ENCODE measurements at regions not wholly inside any gene's neighbourhood (a gene's known extent, or its start where the extent isn't known, plus 50 kb on each side); places are given as distances from the start of the nearest gene placed in this dataset.

DNA sequence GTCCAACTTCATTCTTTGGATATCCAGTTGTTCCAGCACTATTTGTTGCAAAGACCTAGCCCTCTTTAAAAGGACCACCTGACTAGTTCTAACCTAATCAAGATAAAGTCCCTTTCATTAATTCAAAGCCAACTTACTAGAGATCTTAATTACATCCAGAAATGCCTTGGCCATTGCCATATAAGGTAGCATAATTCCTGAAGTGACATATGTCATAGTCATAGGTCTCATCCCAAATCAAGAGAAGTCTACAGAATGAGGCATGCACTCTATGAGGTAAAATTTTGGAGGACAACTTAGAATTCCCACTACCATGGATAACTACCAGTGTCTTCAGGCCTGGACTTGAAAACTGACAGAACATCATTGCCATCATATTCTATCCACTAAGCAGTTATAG, 420.4 kb upstream of the ID4 start:
- Mint-ChIP-seq H3K4me1 (ENCODE audit: low read depth) (no peaks in the 10 kb centered on the region), H3K4me3 (no peak overlapping the region), H3K27ac (no peak overlapping the region), H3K9me3 (peaks cover 7% of the 10 kb centered on the region), H3K36me3 (ENCODE audit: low read depth) (no peaks in the 10 kb centered on the region), H3K27me3 (no peaks in the 10 kb centered on the region)
- no peak for DNase-seq

DNA sequence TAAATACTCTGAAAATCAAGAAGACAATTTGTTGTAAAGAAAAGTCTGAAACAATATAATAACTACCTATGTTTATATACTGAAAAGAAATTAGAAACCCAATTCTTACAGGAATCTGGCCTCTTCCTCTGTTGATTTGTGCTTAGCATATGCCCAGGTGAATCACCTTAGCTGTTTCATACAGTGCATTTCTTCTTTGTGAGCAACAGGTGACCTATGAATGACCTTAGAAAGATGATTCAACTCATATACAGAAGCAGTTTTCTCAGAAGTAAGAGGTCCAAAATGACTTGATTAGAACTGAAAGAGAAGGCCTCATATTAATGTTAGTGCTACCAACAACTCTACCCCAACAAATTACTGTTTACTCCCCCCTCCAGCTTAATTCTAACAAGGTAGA, 419.5 kb upstream of the ID4 start:
- no peaks in the 10 kb centered on the region for H3K4me1 Mint-ChIP-seq (ENCODE audit: low read depth)
- no peaks in the 10 kb centered on the region for H3K36me3 Mint-ChIP-seq (ENCODE audit: low read depth)
- H3K4me3 Mint-ChIP-seq = no peak overlapping the region
- no peak overlapping the region for H3K27ac Mint-ChIP-seq
- no peak for DNase-seq
- H3K9me3 Mint-ChIP-seq = peaks cover 3% of the 10 kb centered on the region
- H3K27me3 Mint-ChIP-seq = no peaks in the 10 kb centered on the region

DNA sequence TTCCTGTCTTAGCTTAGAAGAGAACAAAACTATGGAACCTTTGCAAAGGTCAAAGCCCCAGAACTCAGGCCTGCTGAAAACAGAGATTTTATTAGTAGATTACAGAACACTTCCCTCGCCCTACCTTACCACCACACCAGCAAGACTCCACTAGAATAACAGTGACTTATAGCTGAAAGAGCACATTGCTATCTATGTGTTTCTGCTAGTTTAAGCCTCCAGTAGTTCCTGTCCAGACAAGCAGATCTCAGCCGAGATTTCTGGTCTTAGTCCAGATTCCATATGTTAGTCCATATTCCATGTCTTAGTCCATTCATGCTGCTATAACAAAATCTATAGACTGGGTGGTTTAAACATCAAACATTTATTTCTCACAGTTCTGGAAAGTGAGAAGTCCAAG, 412.3 kb upstream of the ID4 start:
- no peak overlapping the region for H3K27ac Mint-ChIP-seq
- H3K4me3 Mint-ChIP-seq = no peak overlapping the region
- no peaks in the 10 kb centered on the region for H3K4me1 Mint-ChIP-seq (ENCODE audit: low read depth)
- DNase-seq = no peak
- H3K9me3 Mint-ChIP-seq = peaks cover 3% of the 10 kb centered on the region
- H3K27me3 Mint-ChIP-seq = no peaks in the 10 kb centered on the region
- H3K36me3 Mint-ChIP-seq (ENCODE audit: low read depth) = no peaks in the 10 kb centered on the region

DNA sequence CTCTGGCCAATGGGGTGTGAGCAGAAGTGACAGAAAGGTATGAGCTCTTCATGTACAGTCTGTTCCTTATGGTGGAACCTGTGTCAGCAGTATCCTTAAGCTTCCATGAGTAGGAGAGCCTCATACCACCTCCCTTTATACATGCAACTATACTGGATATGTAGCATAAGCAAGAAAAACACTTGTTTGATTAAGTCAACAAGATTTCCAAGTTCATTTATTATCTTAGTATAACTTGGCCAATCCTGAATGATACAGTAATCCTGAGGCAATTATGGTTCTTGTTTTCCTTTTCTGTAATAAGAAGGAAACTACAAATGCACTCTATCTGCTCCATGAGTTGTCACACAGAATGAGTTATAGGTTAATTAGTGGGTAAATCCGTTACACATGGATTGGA, 409.6 kb upstream of the ID4 start:
- Mint-ChIP-seq H3K4me3 (no peak overlapping the region), H3K36me3 (ENCODE audit: low read depth) (no peaks in the 10 kb centered on the region), H3K27ac (no peak overlapping the region), H3K4me1 (ENCODE audit: low read depth) (no peaks in the 10 kb centered on the region), H3K27me3 (no peaks in the 10 kb centered on the region), H3K9me3 (peaks cover 3% of the 10 kb centered on the region)
- no peak for DNase-seq

DNA sequence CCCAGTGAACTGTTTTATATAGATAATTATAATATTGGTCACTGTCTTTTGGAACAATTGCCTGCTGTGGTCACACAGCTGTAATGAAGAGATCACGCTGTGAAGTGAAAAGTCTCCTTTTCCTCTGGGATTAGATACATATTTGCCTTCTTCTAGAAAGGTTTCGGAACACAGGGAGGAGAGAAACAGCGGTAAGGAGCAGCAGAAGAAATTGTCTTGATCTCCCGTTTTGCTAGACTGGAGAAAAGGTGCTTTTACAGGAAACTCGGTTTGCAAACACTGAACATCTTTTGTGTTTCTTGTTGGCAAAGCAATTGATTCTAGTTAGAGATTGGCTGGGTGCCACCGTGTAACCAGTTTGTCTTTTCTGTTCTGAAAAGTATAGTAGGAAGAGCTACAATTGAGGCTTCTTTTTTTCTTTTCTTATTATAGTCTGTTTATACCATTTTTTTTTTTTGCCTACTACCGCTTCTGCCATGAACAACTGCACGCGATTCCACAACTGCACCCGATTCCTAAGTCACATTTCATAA, 404.1 kb upstream of the ID4 start:
- no peak for DNase-seq
- no peak overlapping the region for H3K27ac Mint-ChIP-seq
- no peaks in the 10 kb centered on the region for H3K36me3 Mint-ChIP-seq (ENCODE audit: low read depth)
- no peaks in the 10 kb centered on the region for H3K27me3 Mint-ChIP-seq
- no peak overlapping the region for H3K4me3 Mint-ChIP-seq
- H3K4me1 Mint-ChIP-seq (ENCODE audit: low read depth) = no peaks in the 10 kb centered on the region
- H3K9me3 Mint-ChIP-seq = peaks cover 6% of the 10 kb centered on the region

DNA sequence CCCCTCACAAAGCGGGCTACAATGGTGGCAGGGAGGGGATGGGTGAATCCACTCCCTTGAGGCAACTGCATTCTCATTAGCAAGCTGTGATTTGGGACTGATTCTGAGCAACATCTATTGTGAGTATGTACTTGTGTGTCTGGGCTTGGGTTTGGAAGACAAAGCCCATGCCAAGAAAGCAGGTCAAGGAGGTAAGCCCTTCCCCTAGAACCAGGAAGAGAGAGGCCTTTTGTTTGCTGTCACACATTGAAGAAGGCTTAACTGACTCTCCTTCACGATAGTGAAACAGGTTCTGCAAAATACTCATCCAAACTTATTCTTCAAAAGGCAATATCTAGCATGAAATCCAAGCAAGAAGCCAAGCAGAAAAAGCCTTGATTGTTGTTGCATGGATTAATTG, 403.1 kb upstream of the ID4 start:
- peaks cover 6% of the 10 kb centered on the region for H3K9me3 Mint-ChIP-seq
- H3K4me1 Mint-ChIP-seq (ENCODE audit: low read depth) = no peaks in the 10 kb centered on the region
- no peaks in the 10 kb centered on the region for H3K36me3 Mint-ChIP-seq (ENCODE audit: low read depth)
- H3K4me3 Mint-ChIP-seq = no peak overlapping the region
- no peak for DNase-seq
- H3K27me3 Mint-ChIP-seq = no peaks in the 10 kb centered on the region
- no peak overlapping the region for H3K27ac Mint-ChIP-seq

DNA sequence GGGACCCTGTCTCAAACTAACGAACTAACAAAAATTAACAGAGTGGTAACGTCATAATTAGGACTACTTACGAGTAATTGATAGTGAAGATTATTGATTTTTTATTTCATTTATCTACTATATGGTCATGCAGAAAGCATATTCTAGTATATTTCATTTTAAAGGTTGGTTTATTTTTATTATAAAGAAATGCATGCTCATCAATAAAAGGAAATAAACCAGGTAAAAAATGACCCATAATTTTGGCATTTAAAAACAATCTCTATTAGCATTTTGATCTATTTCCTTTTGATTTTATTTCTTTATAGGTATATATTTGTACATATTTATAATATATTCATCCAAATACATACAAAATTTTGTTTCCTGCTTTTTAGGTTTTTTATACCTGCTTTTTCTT, 401.4 kb upstream of the ID4 start:
- no peak overlapping the region for H3K4me3 Mint-ChIP-seq

DNA sequence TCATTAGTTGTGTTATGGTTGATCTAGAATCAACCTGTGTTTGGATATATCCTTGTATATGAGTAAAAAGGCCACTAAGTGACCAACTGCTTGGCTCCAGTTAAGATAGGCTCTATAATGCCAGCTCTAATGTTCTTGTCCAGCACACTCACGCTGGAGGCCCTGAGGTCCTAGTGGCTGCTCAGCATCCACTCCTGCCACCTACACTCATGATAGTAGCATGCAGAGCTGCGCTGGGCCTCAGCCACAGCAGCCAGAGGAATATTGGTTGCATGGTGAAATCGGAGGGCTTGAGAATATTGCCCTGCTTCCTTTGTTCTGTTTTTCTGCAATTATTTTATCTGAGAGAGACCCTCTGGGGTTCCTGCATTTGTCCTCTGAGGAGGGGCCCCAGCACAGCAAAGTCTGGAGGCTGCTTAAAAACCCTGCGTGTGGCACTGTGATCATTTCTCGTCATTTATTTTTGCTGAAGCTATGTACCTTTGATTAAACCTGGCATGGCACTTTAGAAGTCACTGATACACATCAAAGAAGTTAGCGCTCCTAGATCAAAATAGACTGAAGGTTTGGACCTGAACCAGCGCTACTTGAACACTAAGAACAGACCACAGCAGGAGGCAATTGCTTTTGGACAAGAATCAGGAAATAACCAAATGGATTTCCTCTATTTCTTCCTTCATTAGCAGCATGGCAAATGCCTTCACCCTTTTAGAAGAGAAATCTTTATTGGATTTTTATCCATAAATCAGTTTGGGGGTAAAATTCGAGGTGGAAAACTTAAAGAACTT, 398.4 kb upstream of the ID4 start:
- Mint-ChIP-seq H3K9me3 (peaks cover 6% of the 10 kb centered on the region), H3K4me3 (no peak overlapping the region), H3K4me1 (ENCODE audit: low read depth) (no peaks in the 10 kb centered on the region)

More for the DNA sequence above, 401.4 kb upstream of the ID4 start:
- Mint-ChIP-seq H3K27ac (no peak overlapping the region), H3K27me3 (no peaks in the 10 kb centered on the region), H3K9me3 (peaks cover 6% of the 10 kb centered on the region), H3K36me3 (ENCODE audit: low read depth) (no peaks in the 10 kb centered on the region), H3K4me1 (ENCODE audit: low read depth) (no peaks in the 10 kb centered on the region)
- DNase-seq = no peak

DNA sequence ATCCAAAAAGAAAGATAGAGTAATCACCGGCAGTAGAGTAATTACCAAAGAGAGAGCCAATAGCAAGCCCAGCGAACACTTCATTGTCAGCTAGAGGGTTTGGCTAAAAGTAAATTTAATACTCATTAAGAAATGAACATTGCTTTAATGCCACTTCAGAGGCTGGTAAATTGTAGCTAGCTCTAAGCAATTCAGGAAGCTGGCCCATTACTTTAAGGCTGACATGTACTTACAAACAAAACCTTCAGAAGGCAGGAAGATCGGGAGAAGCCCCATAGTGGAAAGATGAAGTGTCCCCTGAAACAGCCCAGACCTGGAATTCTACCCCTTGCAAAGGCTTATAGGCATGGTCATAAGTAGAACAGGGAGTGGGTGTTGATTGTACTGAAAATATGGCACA, 396.6 kb upstream of the ID4 start:
- no peak for DNase-seq
- no peak overlapping the region for H3K27ac Mint-ChIP-seq
- no peaks in the 10 kb centered on the region for H3K4me1 Mint-ChIP-seq (ENCODE audit: low read depth)
- no peaks in the 10 kb centered on the region for H3K27me3 Mint-ChIP-seq
- H3K9me3 Mint-ChIP-seq = peaks cover 11% of the 10 kb centered on the region
- H3K36me3 Mint-ChIP-seq (ENCODE audit: low read depth) = no peaks in the 10 kb centered on the region
- H3K4me3 Mint-ChIP-seq = no peak overlapping the region

More for the DNA sequence above, 398.4 kb upstream of the ID4 start:
- Mint-ChIP-seq H3K27me3 (no peaks in the 10 kb centered on the region), H3K36me3 (ENCODE audit: low read depth) (no peaks in the 10 kb centered on the region), H3K27ac (no peak overlapping the region)
- no peak for DNase-seq

DNA sequence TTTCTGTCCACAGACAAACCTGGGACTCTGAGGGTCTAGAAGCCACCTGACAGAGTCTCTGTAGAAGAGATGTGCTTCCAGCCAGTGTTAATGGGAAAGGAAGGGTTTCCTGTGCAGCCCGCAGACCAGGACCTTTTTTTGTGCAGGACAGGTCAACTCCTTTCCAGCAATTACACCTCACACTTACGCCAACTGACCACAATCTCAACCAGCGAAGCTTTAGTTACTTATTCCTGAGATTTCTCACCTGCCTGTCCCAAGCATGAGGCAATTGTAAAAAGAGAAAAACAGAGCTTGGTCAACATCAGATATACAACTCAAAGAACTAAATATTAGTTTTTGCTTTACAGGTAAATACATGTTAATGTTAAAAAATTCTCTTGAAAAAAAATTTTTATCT, 393.8 kb upstream of the ID4 start:
- DNase-seq = no peak
- peaks cover 16% of the 10 kb centered on the region for H3K9me3 Mint-ChIP-seq
- H3K27ac Mint-ChIP-seq = no peak overlapping the region
- H3K4me3 Mint-ChIP-seq = no peak overlapping the region
- H3K4me1 Mint-ChIP-seq (ENCODE audit: low read depth) = no peaks in the 10 kb centered on the region
- no peaks in the 10 kb centered on the region for H3K36me3 Mint-ChIP-seq (ENCODE audit: low read depth)
- no peaks in the 10 kb centered on the region for H3K27me3 Mint-ChIP-seq

DNA sequence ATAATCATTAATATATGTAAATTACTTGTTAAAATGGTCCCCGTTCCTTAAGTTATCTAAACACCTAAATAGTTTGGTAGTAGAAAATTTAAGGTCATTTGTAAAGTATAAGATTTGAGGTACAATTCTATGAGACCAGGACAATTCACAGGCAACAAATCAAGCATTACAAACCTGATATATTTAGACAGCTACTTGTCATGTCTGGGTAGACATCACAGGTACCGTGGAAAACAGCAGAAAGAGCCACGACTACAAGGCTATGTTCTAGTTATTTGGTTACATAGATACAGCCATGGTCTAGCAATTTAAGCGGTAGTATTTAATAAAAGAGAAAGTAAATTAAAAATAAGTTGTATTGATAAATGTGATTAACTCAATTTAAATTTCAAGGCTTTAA, 393.1 kb upstream of the ID4 start:
- Mint-ChIP-seq H3K36me3 (ENCODE audit: low read depth) (no peaks in the 10 kb centered on the region), H3K27me3 (no peaks in the 10 kb centered on the region), H3K27ac (no peak overlapping the region), H3K9me3 (peaks cover 16% of the 10 kb centered on the region), H3K4me1 (ENCODE audit: low read depth) (no peaks in the 10 kb centered on the region), H3K4me3 (no peak overlapping the region)
- DNase-seq = no peak

DNA sequence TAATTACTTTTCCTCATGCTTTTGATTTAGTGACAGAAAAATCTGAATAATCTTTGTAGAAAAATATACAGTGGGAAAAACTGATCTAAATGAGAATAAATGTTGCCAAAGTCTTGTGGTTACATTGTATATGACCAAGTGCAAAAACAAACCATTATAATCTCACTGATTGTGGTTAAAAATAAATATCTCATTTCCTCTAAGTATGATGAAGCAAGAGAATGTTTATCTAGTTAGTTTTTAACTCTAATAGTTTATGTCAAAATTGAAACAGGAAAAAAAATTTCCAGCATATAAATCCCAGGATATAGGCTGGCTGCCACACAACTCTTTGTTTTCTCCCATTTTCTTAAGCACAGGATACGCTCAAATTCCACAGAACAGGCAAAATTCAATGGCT, 392.7 kb upstream of the ID4 start:
- H3K4me3 Mint-ChIP-seq = no peak overlapping the region
- no peak overlapping the region for H3K27ac Mint-ChIP-seq
- no peaks in the 10 kb centered on the region for H3K4me1 Mint-ChIP-seq (ENCODE audit: low read depth)
- no peak for DNase-seq
- H3K27me3 Mint-ChIP-seq = no peaks in the 10 kb centered on the region
- H3K9me3 Mint-ChIP-seq = peaks cover 16% of the 10 kb centered on the region
- H3K36me3 Mint-ChIP-seq (ENCODE audit: low read depth) = no peaks in the 10 kb centered on the region

DNA sequence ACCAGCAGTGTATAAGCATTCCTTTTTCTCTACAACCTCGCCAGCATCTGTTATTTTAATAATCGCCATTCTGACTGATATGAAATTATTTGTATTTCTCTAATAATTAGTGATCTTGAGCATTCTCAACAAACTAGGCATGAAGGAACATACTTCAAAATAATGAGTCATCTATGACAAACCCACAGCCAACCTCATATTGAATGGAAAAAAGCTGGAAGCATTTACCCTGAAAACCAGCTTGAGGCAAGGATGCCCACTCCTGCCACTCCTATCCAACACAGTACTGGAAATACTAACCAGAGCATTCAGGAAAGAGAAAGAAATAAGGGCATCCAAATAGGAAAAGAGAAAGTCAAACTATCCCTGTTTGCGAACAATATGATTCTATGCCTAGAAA, 390.6 kb upstream of the ID4 start:
- Mint-ChIP-seq H3K36me3 (ENCODE audit: low read depth) (no peaks in the 10 kb centered on the region), H3K27ac (no peak overlapping the region), H3K9me3 (peaks cover 16% of the 10 kb centered on the region), H3K4me1 (ENCODE audit: low read depth) (no peaks in the 10 kb centered on the region), H3K4me3 (no peak overlapping the region), H3K27me3 (no peaks in the 10 kb centered on the region)
- no peak for DNase-seq

DNA sequence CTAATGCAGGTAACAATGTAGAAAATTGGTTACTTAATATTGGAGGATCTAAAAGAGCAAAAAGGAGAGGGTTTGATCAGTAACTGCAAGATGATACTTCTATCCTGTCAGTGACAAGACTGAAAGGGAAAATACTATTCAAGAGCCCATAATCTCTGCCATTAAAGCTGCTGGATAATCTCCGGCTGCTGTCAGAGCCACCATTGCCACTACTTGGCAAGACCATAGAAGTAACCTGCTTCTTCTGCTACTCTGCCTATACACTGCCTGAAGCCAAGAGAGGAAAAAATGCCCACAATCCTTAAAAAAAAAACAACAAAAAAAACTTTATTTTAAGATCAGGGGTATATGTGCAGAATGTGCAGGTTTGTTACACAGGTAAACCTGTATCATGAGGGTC, 386.5 kb upstream of the ID4 start:
- no peaks in the 10 kb centered on the region for H3K27me3 Mint-ChIP-seq
- no peaks in the 10 kb centered on the region for H3K36me3 Mint-ChIP-seq (ENCODE audit: low read depth)
- H3K4me1 Mint-ChIP-seq (ENCODE audit: low read depth) = no peaks in the 10 kb centered on the region
- H3K9me3 Mint-ChIP-seq = peaks cover 11% of the 10 kb centered on the region
- DNase-seq = no peak
- no peak overlapping the region for H3K27ac Mint-ChIP-seq
- H3K4me3 Mint-ChIP-seq = no peak overlapping the region

DNA sequence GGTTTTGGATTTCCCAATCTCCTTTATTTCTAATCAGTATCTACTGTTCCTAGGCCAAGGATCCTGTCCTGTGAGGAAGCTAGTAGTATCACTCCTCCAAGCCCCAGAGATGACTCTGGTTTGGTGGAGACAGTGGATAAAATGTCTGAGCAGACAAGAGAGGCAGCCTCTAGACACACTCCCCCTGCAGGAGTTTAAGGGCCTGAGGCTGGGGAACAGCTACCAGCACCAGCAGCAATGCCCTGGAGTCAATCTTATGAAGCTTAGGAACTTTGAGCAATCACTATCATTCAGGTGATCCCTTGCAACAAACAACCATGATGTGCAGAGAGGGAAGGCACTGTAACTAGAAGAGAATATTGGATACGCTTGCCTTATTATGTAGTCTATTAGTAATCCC, 384.7 kb upstream of the ID4 start:
- H3K36me3 Mint-ChIP-seq (ENCODE audit: low read depth) = no peaks in the 10 kb centered on the region
- DNase-seq = no peak
- H3K4me1 Mint-ChIP-seq (ENCODE audit: low read depth) = no peaks in the 10 kb centered on the region
- no peak overlapping the region for H3K4me3 Mint-ChIP-seq
- no peak overlapping the region for H3K27ac Mint-ChIP-seq
- peaks cover 2% of the 10 kb centered on the region for H3K9me3 Mint-ChIP-seq
- no peaks in the 10 kb centered on the region for H3K27me3 Mint-ChIP-seq
